B cell (primary cell): ENCODE measurements at regions not wholly inside any gene's neighbourhood (a gene's known extent, or its start where the extent isn't known, plus 50 kb on each side); places are given as distances from the start of the nearest gene placed in this dataset.
A peak's percentile ranks its signal among the peaks of the same experiment; 100 is the strongest.

Experiments used
- ATAC-seq: fragments of 200-7000 bp; cut with Tn5 transposase; one replicate; pipeline ENCODE4 v1.10.0; 2021; ENCODE audit warnings: low read depth, mild to moderate bottlenecking, moderate number of reproducible peaks, moderate library complexity
- CTCF ChIA-PET: fragments of 350-600 bp; sonication (Branson Sonifier 250); formaldehyde crosslinking; loops from one replicate; lab custom pipeline; 2021; ENCODE audit warnings: antibody characterized with exemption, inconsistent platforms; lab: Charles Lee
- POLR2A ChIA-PET: fragments of 350-600 bp; sonication (Branson Sonifier 250); formaldehyde crosslinking; loops from one replicate; lab custom pipeline; 2021; ENCODE audit warnings: antibody characterized with exemption; lab: Charles Lee
- DNase-seq: peaks from one replicate; pipeline ENCODE4 v3.0.0; 2013
- H2AFZ ChIP-seq: 2 replicates; pipeline ENCODE4 v1.6.1; 2012; ENCODE audit warnings: mild to moderate bottlenecking, low read depth, low read length; ENCODE audit not compliant: insufficient read depth, poor library complexity, severe bottlenecking
- H3K27ac ChIP-seq, 2 donors: 1 replicate in 1 of 2; 2 replicates in 1 of 2; pipeline ENCODE4 v1.5.1; 2012 to 2013; ENCODE audit warnings: low read length in 2 of 2, mild to moderate bottlenecking in 2 of 2, moderate library complexity in 1 of 2
- H3K27me3 ChIP-seq, 4 experiments: fragments of 200-600 bp in 1 of 4; sonication (generic) in 1 of 4; replicated peaks in 1 of 4; 1 replicate in 2 of 4; 2 replicates in 2 of 4; pipeline versions ENCODE4 v1.6.1 to v1.7.0; 2013 to 2016; ENCODE audit warnings: low read length in 3 of 4, mild to moderate bottlenecking in 2 of 4, mixed read lengths in 1 of 4, moderate library complexity in 1 of 4; ENCODE audit not compliant: insufficient read depth in 4 of 4, control insufficient read depth in 3 of 4; ENCODE audit errors: control extremely low read depth in 1 of 4
- H3K36me3 ChIP-seq, 2 experiments: replicated peaks in 1 of 2; 1 replicate in 1 of 2; 2 replicates in 1 of 2; pipeline versions ENCODE4 v1.6.1 to v1.7.1; 2013; ENCODE audit warnings: low read length in 1 of 2; ENCODE audit not compliant: insufficient read depth in 2 of 2, control insufficient read depth in 1 of 2; ENCODE audit errors: control extremely low read depth in 1 of 2, extremely low read depth in 1 of 2
- H3K4me1 ChIP-seq, 2 donors: fragments of 200-600 bp in 1 of 2; sonication (generic) in 1 of 2; 1 replicate in 1 of 2; 2 replicates in 1 of 2; pipeline versions ENCODE4 v1.5.1 to v1.6.1; 2013 to 2017; ENCODE audit warnings: low read length in 2 of 2; ENCODE audit not compliant: control insufficient read depth in 2 of 2, insufficient read depth in 2 of 2
- H3K4me2 ChIP-seq: replicated peaks from 2 replicates; pipeline ENCODE3; 2012; ENCODE audit warnings: mild to moderate bottlenecking, low read depth, low read length; ENCODE audit not compliant: poor library complexity, severe bottlenecking
- H3K4me3 ChIP-seq, 5 experiments: fragments of 200-600 bp in 1 of 5; sonication (generic) in 1 of 5; 1 replicate in 3 of 5; 2 replicates in 2 of 5; pipeline versions ENCODE4 v1.5.1 to v1.7.0; 2011 to 2016; ENCODE audit warnings: low read length in 4 of 5, mild to moderate bottlenecking in 4 of 5, low read depth in 2 of 5, control low read depth in 1 of 5, moderate library complexity in 1 of 5; ENCODE audit not compliant: insufficient read depth in 1 of 5; ENCODE audit errors: control extremely low read depth in 1 of 5, extremely low read depth in 1 of 5
- H3K79me2 ChIP-seq: fragments of 200-600 bp; sonication (generic); one replicate; pipeline ENCODE4 v1.6.0; 2016; ENCODE audit warnings: low read length; ENCODE audit not compliant: control insufficient read depth, insufficient read depth
- H3K9ac ChIP-seq: fragments of 200-600 bp; sonication (generic); 2 replicates; pipeline ENCODE4 v1.6.1; 2017; ENCODE audit warnings: mild to moderate bottlenecking, low read length, moderate library complexity
- H3K9me3 ChIP-seq, 3 donors: one replicate each; pipeline versions ENCODE4 v1.6.1 to v1.7.1; 2013; ENCODE audit warnings: low read length in 2 of 3; ENCODE audit not compliant: control insufficient read depth in 2 of 3, insufficient read depth in 1 of 3; ENCODE audit errors: control extremely low read depth in 1 of 3
- H4K20me1 ChIP-seq: 2 replicates; pipeline ENCODE4 v1.6.0; 2012; ENCODE audit warnings: mild to moderate bottlenecking, low read length; ENCODE audit not compliant: insufficient read depth, control insufficient read depth, poor library complexity, severe bottlenecking
- H3K27ac Mint-ChIP-seq: one replicate; pipeline ENCODE4 v1.8.0; 2021; ENCODE audit warnings: mixed read lengths
- H3K27me3 Mint-ChIP-seq: one replicate; pipeline ENCODE4 v1.8.0; 2021; ENCODE audit warnings: mixed read lengths
- H3K4me1 Mint-ChIP-seq: one replicate; pipeline ENCODE4 v1.8.0; 2021; ENCODE audit warnings: mixed read lengths
- H3K4me3 Mint-ChIP-seq: one replicate; pipeline ENCODE4 v1.8.0; 2021; ENCODE audit warnings: mixed read lengths
- H3K9me3 Mint-ChIP-seq: one replicate; pipeline ENCODE4 v1.8.0; 2022; ENCODE audit warnings: mixed read lengths; ENCODE audit not compliant: insufficient read depth
- CTCF ChIP-seq: fragments of 200-600 bp; IDR thresholded peaks from one replicate; pipeline ENCODE4 v1.8.0; 2022; ENCODE audit warnings: antibody characterized with exemption, mild to moderate bottlenecking
- EZH2 ChIP-seq: IDR thresholded peaks from 2 replicates; pipeline ENCODE4 v1.6.1; 2012; ENCODE audit warnings: borderline replicate concordance, low read depth, mild to moderate bottlenecking, moderate library complexity, low read length; ENCODE audit not compliant: insufficient read depth, poor library complexity, severe bottlenecking
- WGBS: methylation state at CpG from one replicate; pipeline ENCODE4 v1.1.5; 2013; ENCODE audit warnings: missing lambda C conversion rate; ENCODE audit not compliant: insufficient coverage; 5-methylcytosine and 5-hydroxymethylcytosine counted together
- intact Hi-C: fragments of 100-400 bp; cut with micrococcal nuclease; formaldehyde crosslinking; loops from one replicate; pipeline ENCODE4 v1.10.0; 2022

- Histone ChIP-seq H3K9me3 (no peaks in the 10 kb centered on the region), H4K20me1 (no peaks in the 10 kb centered on the region), H3K4me3 (no peak overlapping the region), H3K4me2 (peak overlapping the region; percentile 45), H3K4me1 (peaks cover 14 to 20% of the 10 kb centered on the region in 2 donors), H3K27ac (no peak overlapping the region), H3K9ac (no peak overlapping the region), H3K27me3 (no peaks in the 10 kb centered on the region), H2AFZ (peak overlapping the region; percentile 56), H3K79me2 (no peaks in the 10 kb centered on the region), H3K36me3 (no peaks in the 10 kb centered on the region)
- ChIA-PET CTCF (interaction anchor here (1.5 kb wide), 1 partner anchor 444 kb away, joined by 6 read pairs; no protein-coding TSS in a partner anchor), POLR2A (no interaction called here)
- no peak overlapping the region for H3K4me3 Mint-ChIP-seq
- peaks cover 20% of the 10 kb centered on the region for H3K4me1 Mint-ChIP-seq
- peaks cover 2% of the 10 kb centered on the region for H3K9me3 Mint-ChIP-seq
- TF ChIP-seq CTCF (no peak), EZH2 (no peak)
- DNase-seq, result no peak
- no peaks in the 10 kb centered on the region for H3K27me3 Mint-ChIP-seq
- H3K27ac Mint-ChIP-seq, result no peak overlapping the region
- intact Hi-C loops, result no loop called here
- no peak for ATAC-seq
Observed at GRCh38 chr9:99628285-99628684, 193.4 kb upstream of the NR4A3 start.

- H3K27me3 ChIP-seq, result no peaks in the 10 kb centered on the region
- H2AFZ ChIP-seq, result peak overlapping the region; percentile 56
- peaks cover 2% of the 10 kb centered on the region for H3K9me3 Mint-ChIP-seq
- H3K4me3 ChIP-seq, result no peak overlapping the region
- ChIA-PET CTCF (interaction anchor here (1.5 kb wide), 1 partner anchor 444 kb away, joined by 6 read pairs; no protein-coding TSS in a partner anchor), POLR2A (no interaction called here)
- H3K9me3 ChIP-seq, result no peaks in the 10 kb centered on the region
- H3K27ac ChIP-seq, result no peak overlapping the region
- H3K4me3 Mint-ChIP-seq, result no peak overlapping the region
- no peaks in the 10 kb centered on the region for H3K79me2 ChIP-seq
- peak; percentile 32 for DNase-seq
- peaks cover 20 to 27% of the 10 kb centered on the region in 2 donors for H3K4me1 ChIP-seq
- TF ChIP-seq EZH2 (no peak), CTCF (no peak)
- ATAC-seq, result no peak
- no peaks in the 10 kb centered on the region for H3K27me3 Mint-ChIP-seq
- no peak overlapping the region for H3K9ac ChIP-seq
- H4K20me1 ChIP-seq, result no peaks in the 10 kb centered on the region
- no peak overlapping the region for H3K27ac Mint-ChIP-seq
- H3K4me2 ChIP-seq, result peak overlapping the region; percentile 45
- peaks cover 22% of the 10 kb centered on the region for H3K4me1 Mint-ChIP-seq
- no peaks in the 10 kb centered on the region for H3K36me3 ChIP-seq
- intact Hi-C loops, result no loop called here
- WGBS, result no CpG with 5 or more reads among the region's 3 CpGs
Observed at GRCh38 chr9:99628849-99629620, 192.7 kb upstream of the NR4A3 start.
